ENCODE measurements at regions not wholly inside any gene's neighbourhood (a gene's known extent, or its start where the extent isn't known, plus 50 kb on each side); places are given as distances from the start of the nearest gene placed in this dataset.

DNA sequence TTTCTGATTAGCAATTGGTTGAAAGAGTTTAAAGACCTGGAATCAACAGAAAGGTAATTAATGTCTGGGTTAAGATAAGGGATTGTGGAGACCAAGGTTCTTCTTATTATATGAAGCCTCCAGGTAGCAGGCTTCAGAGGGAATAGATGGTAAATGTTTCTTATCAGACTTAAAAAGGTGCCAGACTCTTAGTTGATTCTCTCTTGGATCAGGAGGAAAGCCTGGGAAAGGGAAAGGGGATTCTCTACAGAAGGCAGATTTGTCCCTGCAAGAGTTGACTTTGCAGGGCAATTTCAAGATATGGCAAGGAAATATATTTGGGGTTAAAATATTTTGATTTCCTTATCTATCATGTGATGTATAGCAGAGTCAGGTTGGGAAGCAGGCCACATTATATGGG lies 153.1 kb upstream of the ARL4C start:
- TF ChIP-seq EZH2 (IDR thresholded peaks at IDR 0.05), result no peak
- no peak for TF ChIP-seq POLR2AphosphoS5 (IDR thresholded peaks at IDR 0.05; ENCODE audit: borderline replicate concordance, low read depth, low read length)
- no peak for TF ChIP-seq FOXP2 (optimal IDR thresholded peaks at IDR 0.05; ENCODE audit: control extremely low read depth, extremely low read length, insufficient read depth)
